ENCODE measurements at regions not wholly inside any gene's neighbourhood (a gene's known extent, or its start where the extent isn't known, plus 50 kb on each side); places are given as distances from the start of the nearest gene placed in this dataset.

- DNase-seq = no peak
Observed at GRCh38 chr4:183763990-183764754, 105.1 kb downstream of the TRAPPC11 start.

GRCh38 chr4:183765251-183765911 lies 106.3 kb downstream of the TRAPPC11 start:
- DNase-seq = no peak

- no peak for DNase-seq
Observed at GRCh38 chr4:183766140-183766539, 107.0 kb downstream of the TRAPPC11 start.

GRCh38 chr4:183770906-183771305 lies 111.8 kb downstream of the TRAPPC11 start:
- no peak for DNase-seq

- no peak for DNase-seq
Observed at GRCh38 chr4:183772361-183772760, 113.3 kb downstream of the TRAPPC11 start.

GRCh38 chr4:183773790-183774189 lies 114.7 kb downstream of the TRAPPC11 start:
- no peak for DNase-seq

- no peak for DNase-seq
Observed at GRCh38 chr4:183783306-183783705, 121.8 kb upstream of the STOX2 start.

GRCh38 chr4:183783991-183784553 lies 121.0 kb upstream of the STOX2 start:
- DNase-seq = no peak

- no peak for DNase-seq
Observed at GRCh38 chr4:183788308-183788905, 116.7 kb upstream of the STOX2 start.

- DNase-seq = no peak
Observed at GRCh38 chr4:183789657-183790056, 115.5 kb upstream of the STOX2 start.

- no peak for DNase-seq
Observed at GRCh38 chr4:183790661-183791060, 114.4 kb upstream of the STOX2 start.

GRCh38 chr4:183797011-183797444 lies 108.1 kb upstream of the STOX2 start:
- peak in 1 of 2 donors; percentile 15 for DNase-seq

- peak in 1 of 2 donors; percentile 34 for DNase-seq
Observed at GRCh38 chr4:183797445-183798300, 107.4 kb upstream of the STOX2 start.

- peak in 1 of 2 donors; percentile 5 for DNase-seq
Observed at GRCh38 chr4:183798301-183799253, 106.5 kb upstream of the STOX2 start.

GRCh38 chr4:183801457-183802165 lies 103.5 kb upstream of the STOX2 start:
- DNase-seq = no peak

GRCh38 chr4:183806341-183806740 lies 98.8 kb upstream of the STOX2 start:
- no peak for DNase-seq

- no peak for DNase-seq
Observed at GRCh38 chr4:183807420-183808096, 97.5 kb upstream of the STOX2 start.

- no peak for DNase-seq
Observed at GRCh38 chr4:183808097-183808456, 97.0 kb upstream of the STOX2 start.

GRCh38 chr4:183812567-183812966 lies 92.5 kb upstream of the STOX2 start:
- no peak for DNase-seq

- no peak for DNase-seq
Observed at GRCh38 chr4:183814461-183814860, 90.6 kb upstream of the STOX2 start.
